ENCODE measurements at regions not wholly inside any gene's neighbourhood (a gene's known extent, or its start where the extent isn't known, plus 50 kb on each side); places are given as distances from the start of the nearest gene placed in this dataset.

DNA sequence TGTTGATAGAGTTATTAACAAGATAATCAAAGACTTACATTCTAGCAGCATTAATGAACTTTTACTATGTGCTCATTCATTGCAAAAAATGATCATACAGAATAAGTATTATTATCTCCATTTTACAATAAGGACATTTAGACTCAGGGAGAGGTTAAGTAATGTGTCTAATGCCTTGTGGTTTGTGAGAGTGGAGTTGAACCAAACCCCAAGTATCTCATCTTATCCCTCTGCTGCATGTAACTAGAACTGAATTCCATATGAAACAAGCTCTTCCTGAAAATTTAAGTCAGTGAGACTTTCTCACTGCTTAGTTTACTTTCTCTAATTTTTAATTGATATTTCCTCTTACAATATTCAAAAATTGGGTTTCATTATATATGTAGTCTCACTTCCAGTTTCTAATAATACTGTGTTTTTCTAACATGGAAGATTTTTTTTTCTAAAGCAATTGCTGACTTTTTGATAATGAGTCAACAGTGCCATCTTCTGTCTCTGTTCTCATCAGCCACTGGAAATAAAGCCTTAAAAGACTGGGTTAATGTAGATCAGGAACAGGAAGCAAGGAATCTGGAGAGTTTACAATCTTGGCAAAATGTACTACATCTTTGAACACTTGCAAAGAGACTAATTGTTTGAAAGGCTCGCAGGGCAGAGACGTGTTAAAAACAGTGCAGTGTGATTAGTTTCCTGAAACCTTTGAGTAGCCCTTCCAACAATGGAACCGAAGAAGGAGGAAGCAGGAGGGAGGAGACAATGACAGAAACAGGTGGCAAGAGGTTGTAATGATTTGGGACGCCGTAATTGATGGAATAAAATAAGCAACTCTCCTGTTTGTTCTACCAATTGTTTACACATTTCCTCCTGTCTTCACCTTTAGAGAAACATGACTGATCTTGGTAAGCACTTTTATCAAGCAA is 567.6 kb downstream of the MRPL39 start:
- Histone ChIP-seq H3K79me2 (replicated peaks; ENCODE audit: insufficient read depth, low read length) (no peaks in the 10 kb centered on the region), H3K36me3 (ENCODE audit: insufficient read depth, low read length) (no peaks in the 10 kb centered on the region), H3K27me3 (ENCODE audit: insufficient read depth, low read depth, low read length) (no peaks in the 10 kb centered on the region), H4K20me1 (ENCODE audit: insufficient read depth) (no peaks in the 10 kb centered on the region), H3K9ac (ENCODE audit: low read length) (no peak overlapping the region), H3K27ac (ENCODE audit: low read length) (no peak overlapping the region), H3K4me3 (ENCODE audit: low read length) (no peak overlapping the region), H3K9me3 (ENCODE audit: low read length) (no peaks in the 10 kb centered on the region), H3K4me2 (ENCODE audit: low read length) (no peak overlapping the region), H3K9me2 (ENCODE audit: insufficient read depth, low read length) (no peaks in the 10 kb centered on the region), H2AFZ (ENCODE audit: low read depth, low read length) (no peak overlapping the region), H3F3A (ENCODE audit: insufficient read depth, low read length, poor library complexity, severe bottlenecking) (no peaks in the 10 kb centered on the region)
- TF ChIP-seq, protein P1, sequence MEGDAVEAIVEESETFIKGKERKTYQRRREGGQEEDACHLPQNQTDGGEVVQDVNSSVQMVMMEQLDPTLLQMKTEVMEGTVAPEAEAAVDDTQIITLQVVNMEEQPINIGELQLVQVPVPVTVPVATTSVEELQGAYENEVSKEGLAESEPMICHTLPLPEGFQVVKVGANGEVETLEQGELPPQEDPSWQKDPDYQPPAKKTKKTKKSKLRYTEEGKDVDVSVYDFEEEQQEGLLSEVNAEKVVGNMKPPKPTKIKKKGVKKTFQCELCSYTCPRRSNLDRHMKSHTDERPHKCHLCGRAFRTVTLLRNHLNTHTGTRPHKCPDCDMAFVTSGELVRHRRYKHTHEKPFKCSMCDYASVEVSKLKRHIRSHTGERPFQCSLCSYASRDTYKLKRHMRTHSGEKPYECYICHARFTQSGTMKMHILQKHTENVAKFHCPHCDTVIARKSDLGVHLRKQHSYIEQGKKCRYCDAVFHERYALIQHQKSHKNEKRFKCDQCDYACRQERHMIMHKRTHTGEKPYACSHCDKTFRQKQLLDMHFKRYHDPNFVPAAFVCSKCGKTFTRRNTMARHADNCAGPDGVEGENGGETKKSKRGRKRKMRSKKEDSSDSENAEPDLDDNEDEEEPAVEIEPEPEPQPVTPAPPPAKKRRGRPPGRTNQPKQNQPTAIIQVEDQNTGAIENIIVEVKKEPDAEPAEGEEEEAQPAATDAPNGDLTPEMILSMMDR (IDR thresholded peaks at IDR 0.05; ENCODE audit: poor library complexity, severe bottlenecking): peak; percentile 84
- TF ChIP-seq SMC3 (conservative IDR thresholded peaks at IDR 0.05; ENCODE audit: poor library complexity) (peak; percentile 84), MXI1 (conservative IDR thresholded peaks at IDR 0.05; ENCODE audit: poor library complexity, severe bottlenecking) (no peak), RAD21 (conservative IDR thresholded peaks at IDR 0.05) (peak; percentile 90), EZH2 (IDR thresholded peaks at IDR 0.05; ENCODE audit: borderline replicate concordance, insufficient read depth, low read length, poor library complexity, severe bottlenecking) (no peak)

DNA sequence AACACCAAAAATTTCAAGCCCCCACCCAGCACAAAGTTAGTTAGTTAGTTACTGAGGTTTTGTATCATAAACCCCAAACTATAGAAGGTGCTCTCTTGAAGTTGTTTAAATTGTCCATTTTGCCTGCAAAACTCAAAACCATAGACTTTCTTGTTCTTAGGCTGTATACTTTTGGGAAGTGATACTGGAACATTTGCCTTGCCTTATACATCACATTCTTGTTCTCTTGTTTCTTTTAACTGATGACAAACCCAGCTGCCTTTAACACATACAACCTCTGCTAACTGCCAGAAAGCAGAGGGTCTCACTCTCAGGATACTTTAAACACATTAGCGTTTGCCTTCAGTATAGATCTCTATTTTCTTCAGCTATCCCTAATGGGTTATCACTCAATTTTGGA is 570.5 kb downstream of the MRPL39 start:
- no peak overlapping the region for H2AFZ ChIP-seq (ENCODE audit: low read depth, low read length)
- H3K27ac ChIP-seq (ENCODE audit: low read length): no peak overlapping the region
- H3K9ac ChIP-seq (ENCODE audit: low read length): no peak overlapping the region
- no peak for TF ChIP-seq SMC3 (conservative IDR thresholded peaks at IDR 0.05; ENCODE audit: poor library complexity)
- TF ChIP-seq MXI1 (conservative IDR thresholded peaks at IDR 0.05; ENCODE audit: poor library complexity, severe bottlenecking): no peak
- TF ChIP-seq TAF1 (IDR thresholded peaks at IDR 0.05; ENCODE audit: low read depth): no peak
- TF ChIP-seq, protein P2, sequence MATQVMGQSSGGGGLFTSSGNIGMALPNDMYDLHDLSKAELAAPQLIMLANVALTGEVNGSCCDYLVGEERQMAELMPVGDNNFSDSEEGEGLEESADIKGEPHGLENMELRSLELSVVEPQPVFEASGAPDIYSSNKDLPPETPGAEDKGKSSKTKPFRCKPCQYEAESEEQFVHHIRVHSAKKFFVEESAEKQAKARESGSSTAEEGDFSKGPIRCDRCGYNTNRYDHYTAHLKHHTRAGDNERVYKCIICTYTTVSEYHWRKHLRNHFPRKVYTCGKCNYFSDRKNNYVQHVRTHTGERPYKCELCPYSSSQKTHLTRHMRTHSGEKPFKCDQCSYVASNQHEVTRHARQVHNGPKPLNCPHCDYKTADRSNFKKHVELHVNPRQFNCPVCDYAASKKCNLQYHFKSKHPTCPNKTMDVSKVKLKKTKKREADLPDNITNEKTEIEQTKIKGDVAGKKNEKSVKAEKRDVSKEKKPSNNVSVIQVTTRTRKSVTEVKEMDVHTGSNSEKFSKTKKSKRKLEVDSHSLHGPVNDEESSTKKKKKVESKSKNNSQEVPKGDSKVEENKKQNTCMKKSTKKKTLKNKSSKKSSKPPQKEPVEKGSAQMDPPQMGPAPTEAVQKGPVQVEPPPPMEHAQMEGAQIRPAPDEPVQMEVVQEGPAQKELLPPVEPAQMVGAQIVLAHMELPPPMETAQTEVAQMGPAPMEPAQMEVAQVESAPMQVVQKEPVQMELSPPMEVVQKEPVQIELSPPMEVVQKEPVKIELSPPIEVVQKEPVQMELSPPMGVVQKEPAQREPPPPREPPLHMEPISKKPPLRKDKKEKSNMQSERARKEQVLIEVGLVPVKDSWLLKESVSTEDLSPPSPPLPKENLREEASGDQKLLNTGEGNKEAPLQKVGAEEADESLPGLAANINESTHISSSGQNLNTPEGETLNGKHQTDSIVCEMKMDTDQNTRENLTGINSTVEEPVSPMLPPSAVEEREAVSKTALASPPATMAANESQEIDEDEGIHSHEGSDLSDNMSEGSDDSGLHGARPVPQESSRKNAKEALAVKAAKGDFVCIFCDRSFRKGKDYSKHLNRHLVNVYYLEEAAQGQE (IDR thresholded peaks at IDR 0.05; ENCODE audit: borderline replicate concordance): no peak
- no peak for TF ChIP-seq RAD21 (conservative IDR thresholded peaks at IDR 0.05)
- no peak for TF ChIP-seq POLR2AphosphoS5 (IDR thresholded peaks at IDR 0.05)
- TF ChIP-seq EZH2 (IDR thresholded peaks at IDR 0.05; ENCODE audit: borderline replicate concordance, insufficient read depth, low read length, poor library complexity, severe bottlenecking): no peak
- TF ChIP-seq, protein P1 (IDR thresholded peaks at IDR 0.05; ENCODE audit: poor library complexity, severe bottlenecking): no peak
- TF ChIP-seq EP300 (conservative IDR thresholded peaks at IDR 0.05; ENCODE audit: poor library complexity, severe bottlenecking): no peak
- H3K36me3 ChIP-seq (ENCODE audit: insufficient read depth, low read length): no peaks in the 10 kb centered on the region
- no peaks in the 10 kb centered on the region for H3K27me3 ChIP-seq (ENCODE audit: insufficient read depth, low read depth, low read length)
- H3K4me2 ChIP-seq (ENCODE audit: low read length): no peak overlapping the region
- H3K4me3 ChIP-seq (ENCODE audit: low read length): no peak overlapping the region
- no peaks in the 10 kb centered on the region for H4K20me1 ChIP-seq (ENCODE audit: insufficient read depth)
- no peaks in the 10 kb centered on the region for H3F3A ChIP-seq (ENCODE audit: insufficient read depth, low read length, poor library complexity, severe bottlenecking)
- no peaks in the 10 kb centered on the region for H3K9me3 ChIP-seq (ENCODE audit: low read length)
- H3K79me2 ChIP-seq (replicated peaks; ENCODE audit: insufficient read depth, low read length): no peaks in the 10 kb centered on the region
- no peaks in the 10 kb centered on the region for H3K9me2 ChIP-seq (ENCODE audit: insufficient read depth, low read length)

Measured in neural cell (in vitro differentiated cells).